Stimulated activated CD8-positive, alpha-beta memory T cell treated with anti-CD3 and anti-CD28 coated beads, Interleukin-12 subunit alpha, Interleukin-12 subunit beta, amount 100 ng/mL, for 24 hours (primary cell): ENCODE measurements at regions not wholly inside any gene's neighbourhood (a gene's known extent, or its start where the extent isn't known, plus 50 kb on each side); places are given as distances from the start of the nearest gene placed in this dataset.

Experiments
- DNase-seq: peaks from one replicate; pipeline ENCODE4 v3.0.0-alpha.2; 2020; ENCODE audit errors: extremely low read depth

GRCh38 chr4:14096396-14096965, 469.0 kb upstream of the BOD1L1 start:
- DNase-seq, result no peak

GRCh38 chr4:14100349-14100748, 472.8 kb upstream of the BOD1L1 start:
- no peak for DNase-seq

DNA sequence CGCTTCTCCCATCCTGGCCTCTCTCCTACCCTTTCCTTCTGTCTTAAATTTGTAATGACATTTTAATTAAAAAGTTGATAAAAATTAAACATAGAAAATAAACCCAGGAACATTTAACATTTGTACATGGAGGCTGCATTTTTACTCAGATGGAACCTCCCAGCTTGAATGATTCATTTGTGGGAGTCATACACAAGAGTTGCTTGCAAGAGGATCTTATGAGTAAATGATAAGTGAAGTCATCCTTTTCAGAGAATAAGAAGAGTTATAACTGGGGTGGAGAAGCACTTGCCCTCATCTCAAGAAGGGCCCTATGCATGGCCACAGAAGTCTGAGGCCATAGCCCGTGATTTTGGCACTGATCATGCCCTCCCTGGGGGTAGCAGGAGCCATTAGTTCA, 482.9 kb upstream of the BOD1L1 start:
- no peak for DNase-seq

DNA sequence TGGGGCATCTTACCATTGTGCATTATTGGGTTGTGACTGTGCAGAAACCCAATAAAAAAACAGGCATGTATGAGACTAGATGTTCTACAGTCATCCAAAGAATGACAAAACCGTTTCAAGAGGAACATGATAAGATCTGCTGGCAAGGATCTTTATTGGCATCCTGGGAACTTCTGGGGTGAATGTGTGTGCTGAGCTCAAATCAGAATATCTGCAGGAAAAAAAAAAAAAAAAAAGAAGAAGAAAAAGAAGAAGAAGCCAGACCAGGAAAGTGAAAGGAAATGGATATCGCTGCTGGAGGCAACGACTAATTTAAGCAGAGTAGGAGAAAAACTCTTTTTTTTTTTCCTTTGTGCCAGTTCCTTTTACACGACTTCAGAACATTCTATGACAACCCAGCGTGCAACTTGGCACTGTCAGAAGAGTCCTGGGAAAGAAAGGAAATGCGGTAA, 484.2 kb upstream of the BOD1L1 start:
- no peak for DNase-seq

- no peak for DNase-seq
These were observed 487.6 kb upstream of the BOD1L1 start for GRCh38 chr4:14115106-14115505.

DNA sequence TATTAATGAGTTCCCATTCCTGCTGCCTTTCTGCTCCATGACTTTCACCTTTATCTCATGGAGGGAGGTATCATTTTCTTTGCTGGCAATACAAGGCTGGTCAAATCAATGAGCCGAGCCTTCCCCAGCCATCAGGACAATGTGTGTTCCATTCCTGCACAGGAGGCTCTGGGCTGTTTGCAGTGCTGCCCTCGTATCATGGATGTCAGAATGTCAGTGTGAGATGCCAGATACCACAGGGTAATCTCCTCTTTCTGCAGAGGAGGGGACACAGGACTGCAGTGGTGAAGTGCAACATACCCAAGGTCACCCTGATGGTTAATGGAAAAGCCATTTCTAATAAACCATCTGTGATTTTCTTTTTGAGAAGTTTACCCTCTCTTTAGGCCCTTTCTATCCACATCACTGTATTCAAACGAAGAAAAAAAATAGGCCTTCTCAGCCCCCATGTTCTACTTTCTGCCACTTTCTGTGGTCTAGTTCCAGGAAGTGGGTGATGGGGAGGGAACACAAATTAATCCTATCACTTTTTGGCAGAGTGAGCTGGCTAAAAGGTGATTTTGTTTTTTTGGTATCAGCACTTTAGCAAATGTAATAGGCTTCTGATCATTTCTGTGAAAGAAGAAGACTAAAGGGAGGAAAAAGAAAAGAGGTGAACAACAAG, 490.2 kb upstream of the BOD1L1 start:
- no peak for DNase-seq

DNA sequence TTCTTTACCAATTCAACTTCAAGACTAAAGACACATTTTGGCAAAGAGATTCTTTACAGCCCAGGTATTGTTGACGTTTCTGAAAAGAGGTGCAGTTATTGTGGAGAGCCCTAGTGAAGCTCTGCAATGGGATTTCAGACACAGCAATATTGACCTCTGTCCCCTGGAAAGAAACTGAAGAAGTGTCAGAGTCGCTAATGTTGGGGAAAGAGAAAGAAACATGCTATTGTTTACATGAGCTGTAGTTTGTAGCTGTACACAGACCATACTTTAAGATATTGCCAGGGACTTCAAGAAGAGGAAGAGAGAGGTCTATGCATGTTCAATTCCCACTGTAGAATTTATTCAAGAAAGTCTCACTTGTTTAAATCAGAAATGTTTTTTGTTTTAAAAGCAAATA, 497.3 kb upstream of the BOD1L1 start:
- DNase-seq, result no peak

DNA sequence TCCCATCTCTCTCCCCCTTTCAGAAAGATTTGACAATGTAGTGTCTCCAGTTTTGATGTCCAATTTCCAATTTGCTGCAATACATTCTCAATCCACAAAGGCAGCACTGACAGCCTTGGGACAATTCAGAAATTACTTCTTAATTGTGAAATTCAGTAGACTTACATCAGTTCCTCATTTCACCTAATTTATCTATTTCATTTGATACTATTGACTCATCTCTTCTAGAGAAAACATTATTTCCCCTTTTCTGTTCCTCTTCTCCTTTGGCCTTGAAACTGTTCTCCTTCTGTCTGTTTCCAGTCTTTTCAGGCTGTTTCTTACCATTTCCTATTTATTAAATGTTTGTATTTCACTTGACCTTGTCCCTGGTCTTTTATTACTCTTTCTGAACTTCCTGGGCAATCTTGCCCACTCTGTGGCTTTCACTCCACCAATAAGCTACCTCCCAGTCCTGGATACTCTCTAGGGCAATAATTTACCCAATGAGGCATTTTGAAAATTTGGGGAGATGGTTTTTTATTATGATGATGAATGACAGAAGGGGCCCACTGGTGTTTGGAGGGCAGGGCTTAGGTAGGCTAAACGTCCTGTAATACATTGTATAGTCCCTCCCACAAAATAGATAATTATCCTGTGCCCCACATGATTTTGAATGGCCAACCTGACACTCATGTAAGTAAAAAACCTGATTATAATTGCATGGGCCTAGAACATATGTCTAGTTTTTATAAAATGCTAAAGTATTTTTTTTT, 498.0 kb upstream of the BOD1L1 start:
- DNase-seq, result no peak

- DNase-seq, result no peak
These were observed 503.0 kb upstream of the BOD1L1 start for GRCh38 chr4:14130551-14130950.

DNA sequence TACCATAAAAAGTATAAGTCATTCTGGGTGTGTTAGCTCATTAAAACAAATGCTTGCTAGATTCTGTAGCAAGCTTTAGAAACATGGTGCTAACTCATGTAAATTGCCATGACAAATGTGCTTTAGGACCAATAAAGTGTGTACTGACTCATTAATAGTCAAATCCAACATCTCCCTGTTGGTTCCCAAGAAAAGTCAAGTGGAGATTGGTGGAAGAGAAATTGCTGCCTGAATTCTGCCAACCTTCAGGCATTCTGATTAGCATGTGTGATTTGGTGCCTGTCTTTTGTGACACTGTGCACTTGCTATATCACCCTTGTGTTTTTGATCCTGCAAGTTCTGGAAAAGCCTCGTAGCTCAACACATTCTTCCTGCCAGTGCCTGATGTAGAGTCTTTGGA, 503.8 kb upstream of the BOD1L1 start:
- DNase-seq, result no peak

GRCh38 chr4:14132301-14132700, 504.8 kb upstream of the BOD1L1 start:
- no peak for DNase-seq

DNA sequence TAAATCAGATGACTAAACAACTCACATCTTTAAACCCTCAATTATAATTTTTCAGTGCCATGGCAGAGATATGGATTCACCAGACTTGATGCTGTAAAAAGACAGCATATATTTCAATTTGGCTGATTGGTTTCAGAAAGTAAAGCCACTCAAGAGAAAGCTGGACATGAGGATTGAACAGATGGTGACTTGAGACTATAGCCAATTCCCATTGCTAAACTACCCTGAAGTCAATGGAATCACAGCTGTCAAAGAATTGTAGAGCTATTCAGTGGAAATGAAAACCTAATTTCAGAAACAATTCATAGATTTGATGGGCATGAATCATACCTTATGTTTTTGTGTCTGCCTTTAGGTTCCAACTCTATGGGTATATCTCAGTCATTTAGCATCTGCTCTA, 510.6 kb upstream of the BOD1L1 start:
- DNase-seq, result no peak

- no peak for DNase-seq
These were observed 516.4 kb upstream of the BOD1L1 start for GRCh38 chr4:14143892-14144291.

DNA sequence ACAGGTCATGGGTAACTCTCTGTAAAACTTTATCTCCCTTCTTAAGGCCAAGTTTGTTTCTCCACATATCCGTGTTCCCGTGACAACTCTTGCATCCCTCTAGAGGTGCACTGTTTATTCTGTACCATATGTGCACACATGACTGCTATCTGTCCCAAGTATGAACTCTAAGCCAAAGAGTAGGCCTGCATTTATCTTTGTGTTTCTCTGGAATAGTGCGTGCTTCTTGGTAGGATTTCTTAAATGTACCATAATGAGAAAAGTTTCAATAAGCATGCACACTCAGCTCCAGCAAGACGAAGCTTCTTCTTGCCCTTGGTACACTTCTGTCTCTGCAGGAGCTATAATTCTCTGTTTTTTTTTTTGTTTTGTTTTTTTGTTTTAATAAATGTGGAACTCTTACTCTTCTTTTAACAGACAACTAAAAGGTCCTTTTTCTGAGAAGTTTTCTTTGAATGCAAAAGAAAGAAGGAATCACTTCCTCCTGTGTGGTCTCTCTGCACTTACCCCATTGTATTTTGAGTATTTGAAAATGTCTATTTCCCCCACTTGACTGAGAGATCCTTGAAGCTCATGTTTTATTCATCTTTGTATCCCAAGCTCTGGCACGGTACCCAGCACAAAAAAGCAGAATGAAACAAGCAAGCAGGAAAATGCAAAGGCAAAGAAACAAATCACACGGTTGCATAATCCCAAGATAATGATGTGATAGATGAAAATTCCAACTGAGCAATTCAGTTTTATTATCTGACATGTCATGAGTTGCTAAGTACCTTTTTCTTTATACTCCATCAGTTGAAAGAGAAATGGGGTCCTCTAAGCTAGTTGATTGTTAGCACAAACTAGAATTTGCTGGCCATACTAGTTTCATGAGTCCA, 521.9 kb upstream of the BOD1L1 start:
- no peak for DNase-seq

- DNase-seq, result no peak
These were observed 523.6 kb upstream of the BOD1L1 start for GRCh38 chr4:14151101-14151500.

DNA sequence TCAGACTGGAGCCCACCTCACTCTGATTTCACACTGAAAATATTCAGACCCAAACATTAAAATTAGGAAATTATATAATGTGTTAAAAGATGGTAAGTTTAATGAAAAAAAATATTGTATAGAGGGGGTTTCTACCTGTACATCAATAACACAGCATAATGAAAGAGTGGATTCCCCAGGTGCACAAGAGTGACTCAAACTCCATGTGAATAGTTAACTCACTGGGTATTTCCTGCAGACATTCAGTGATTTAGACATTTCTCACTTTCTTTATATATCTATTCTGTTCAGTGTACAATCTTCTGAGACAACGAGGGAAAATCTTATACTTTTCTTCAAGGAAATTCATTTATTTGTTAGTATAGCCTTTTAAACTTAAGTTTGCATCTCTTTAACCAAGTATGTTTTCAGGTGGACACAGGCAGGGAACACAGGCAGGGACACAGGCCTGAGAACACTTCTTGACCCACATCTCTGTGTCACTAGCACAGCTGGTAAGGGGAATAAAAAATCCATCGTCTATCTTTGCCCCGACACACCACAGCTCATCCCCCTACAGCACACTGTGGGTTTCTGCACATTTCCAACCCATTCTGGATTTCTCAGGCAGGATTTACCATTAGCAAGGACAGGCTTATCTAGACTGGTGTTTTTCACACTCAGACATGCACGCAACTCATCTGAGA, 525.5 kb upstream of the BOD1L1 start:
- DNase-seq, result no peak

DNA sequence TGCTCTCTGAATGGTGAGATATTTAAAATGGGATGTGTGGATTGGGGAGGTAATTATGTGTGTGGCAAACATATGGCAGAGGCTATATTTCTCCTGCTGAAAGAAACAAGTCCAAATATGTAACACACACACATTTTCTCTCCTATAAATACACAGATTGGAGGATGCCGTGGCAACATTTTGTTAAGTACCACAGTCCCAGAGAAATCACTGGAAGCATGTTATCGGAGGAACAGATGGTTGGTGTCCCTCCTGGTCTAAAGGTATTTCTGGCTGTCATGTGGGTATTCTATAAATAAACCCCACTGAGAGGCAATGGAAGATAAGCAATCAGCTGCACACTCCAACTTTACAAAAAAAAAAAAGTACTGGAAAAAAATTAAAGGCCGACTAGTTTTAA, 528.3 kb upstream of the BOD1L1 start:
- DNase-seq, result no peak

GRCh38 chr4:14157262-14157661, 529.7 kb upstream of the BOD1L1 start:
- DNase-seq, result no peak

GRCh38 chr4:14165222-14165920, 537.8 kb upstream of the BOD1L1 start:
- DNase-seq, result no peak

DNA sequence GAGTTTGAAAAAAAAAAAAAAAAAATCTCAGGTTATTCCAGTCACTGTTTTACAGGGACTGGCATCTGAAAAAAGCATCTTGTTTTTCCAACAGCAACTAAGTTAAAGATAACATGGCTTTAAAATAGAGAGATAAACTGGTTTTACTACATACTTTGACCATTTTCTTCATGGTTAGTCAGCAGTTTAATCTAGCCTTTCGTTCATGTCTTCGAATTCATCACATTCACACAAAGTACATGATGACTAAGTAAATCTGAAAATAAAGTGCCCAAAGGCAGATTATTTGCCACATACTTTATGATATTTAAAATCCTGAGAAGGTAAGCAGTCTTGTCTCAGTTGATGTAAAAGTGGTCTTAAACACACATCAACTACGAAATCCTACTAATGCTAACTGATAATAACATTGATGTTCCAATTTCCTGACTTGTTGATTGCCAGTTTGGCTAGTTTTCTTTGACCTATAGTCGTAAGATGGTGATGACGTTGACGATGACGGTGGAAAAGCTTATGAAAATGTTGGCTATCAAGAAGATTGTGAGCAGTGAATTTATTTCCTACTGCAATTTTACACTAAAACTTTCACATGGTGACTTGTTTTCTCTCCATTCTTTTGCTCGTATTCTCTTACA, 540.5 kb upstream of the BOD1L1 start:
- DNase-seq, result no peak

DNA sequence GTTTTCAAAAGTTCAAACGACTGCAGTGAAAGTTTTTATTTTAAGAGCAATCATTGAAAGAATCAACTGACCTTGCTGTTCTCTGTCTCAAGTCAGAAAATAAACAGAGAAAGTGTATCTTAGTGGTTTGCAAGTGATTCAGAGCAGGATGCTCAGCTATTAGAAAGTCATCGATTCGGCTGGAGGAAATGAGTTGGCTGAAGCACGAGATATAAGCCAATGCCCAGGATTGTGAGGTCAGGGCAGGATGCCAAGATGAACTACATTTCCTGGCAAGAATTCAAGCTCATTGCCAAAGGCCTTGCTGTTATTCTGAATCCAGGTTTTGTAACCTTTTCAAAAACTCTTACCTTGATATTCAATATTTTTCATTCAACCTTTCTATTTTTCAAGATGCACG, 541.4 kb upstream of the BOD1L1 start:
- DNase-seq, result no peak
